ENCODE measurements at regions not wholly inside any gene's neighbourhood (a gene's known extent, or its start where the extent isn't known, plus 50 kb on each side); places are given as distances from the start of the nearest gene placed in this dataset.
A peak's percentile ranks its signal among the peaks of the same experiment; 100 is the strongest.
"Not testable (repeated sequence)": the region's sequence is repeated elsewhere in the genome, so short reads cannot be mapped to it uniquely, and the experiment has no call there.

DNA sequence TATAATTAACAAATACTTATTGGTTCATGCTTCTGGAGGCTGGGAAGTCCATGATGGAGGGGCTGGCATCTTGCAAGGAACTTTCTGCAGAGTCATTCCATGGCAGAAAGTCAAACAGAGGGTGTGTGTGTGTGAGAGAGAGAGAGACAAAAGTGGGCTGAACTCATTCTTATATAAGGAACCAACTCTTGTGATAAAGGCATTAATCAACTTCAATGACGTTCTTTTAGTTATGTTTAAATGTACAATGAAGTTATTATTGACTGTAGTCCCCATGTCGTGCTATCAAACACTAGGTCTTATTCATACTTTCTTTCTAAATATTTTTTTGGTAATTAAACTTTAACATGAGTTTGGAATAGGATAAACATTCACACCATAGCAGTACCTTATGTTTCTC, 1408.8 kb downstream of the STIM2 start:
- no peak for DNase-seq (ENCODE audit: low read depth, low spot score)

DNA sequence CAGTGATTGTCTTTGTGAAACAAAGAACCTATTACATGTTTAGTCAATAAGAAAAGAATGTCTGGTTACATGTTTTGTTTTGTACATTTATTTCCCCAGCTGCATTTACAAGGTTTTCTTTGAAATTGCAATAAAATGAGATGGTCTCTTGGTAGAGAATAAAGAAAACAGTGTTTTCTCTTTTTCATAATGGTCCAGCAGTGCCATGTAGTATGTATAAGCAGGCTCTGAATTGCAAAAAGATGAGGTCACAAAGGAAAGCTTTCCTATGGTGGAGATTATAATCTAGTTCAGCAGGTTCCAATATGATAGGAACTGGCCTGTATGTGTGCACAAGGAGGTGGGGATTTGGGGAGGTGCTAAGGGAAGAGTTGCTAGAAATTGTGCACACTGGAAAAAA, 1417.3 kb downstream of the STIM2 start:
- no peak for DNase-seq (ENCODE audit: low read depth, low spot score)

DNA sequence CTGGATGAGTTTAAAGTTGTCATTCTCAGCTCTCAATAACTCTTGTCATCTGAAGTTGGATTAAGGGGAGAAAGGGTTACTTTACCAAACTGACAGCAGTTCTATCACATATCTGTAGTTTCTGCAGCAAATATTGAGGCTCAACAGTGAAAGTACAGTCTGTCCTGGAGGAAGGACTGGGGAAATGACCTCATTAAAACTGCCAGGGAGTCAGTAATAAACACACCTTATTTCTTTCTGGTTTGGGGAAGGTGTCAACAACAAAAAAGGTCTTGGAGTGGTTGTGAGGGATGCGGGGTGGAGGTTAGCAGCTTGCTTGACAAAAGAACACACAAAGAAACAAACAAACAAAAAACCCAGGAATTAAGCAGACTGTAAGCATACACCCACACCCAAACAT, 1418.0 kb downstream of the STIM2 start:
- DNase-seq (ENCODE audit: low read depth, low spot score) = peak; percentile 4

DNA sequence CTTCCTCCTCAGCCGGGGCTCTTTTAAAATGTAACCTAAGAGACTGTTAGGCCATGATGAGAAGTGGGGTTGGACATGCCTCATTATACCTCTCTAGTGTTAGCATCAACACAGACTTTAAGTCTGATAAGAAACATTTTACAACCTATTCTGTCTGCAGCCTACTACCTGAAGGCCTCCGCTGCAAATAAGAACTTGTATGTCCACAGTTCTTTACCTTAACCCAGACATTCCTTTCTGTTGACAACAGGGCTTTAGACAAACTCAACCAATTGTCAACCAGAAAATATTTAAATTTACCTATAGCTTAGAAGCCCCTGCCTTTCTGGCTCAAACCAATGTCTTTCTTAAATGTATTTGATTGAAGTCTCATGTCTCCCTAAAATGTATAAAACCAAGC, 1418.6 kb downstream of the STIM2 start:
- DNase-seq (ENCODE audit: low read depth, low spot score) = no peak

DNA sequence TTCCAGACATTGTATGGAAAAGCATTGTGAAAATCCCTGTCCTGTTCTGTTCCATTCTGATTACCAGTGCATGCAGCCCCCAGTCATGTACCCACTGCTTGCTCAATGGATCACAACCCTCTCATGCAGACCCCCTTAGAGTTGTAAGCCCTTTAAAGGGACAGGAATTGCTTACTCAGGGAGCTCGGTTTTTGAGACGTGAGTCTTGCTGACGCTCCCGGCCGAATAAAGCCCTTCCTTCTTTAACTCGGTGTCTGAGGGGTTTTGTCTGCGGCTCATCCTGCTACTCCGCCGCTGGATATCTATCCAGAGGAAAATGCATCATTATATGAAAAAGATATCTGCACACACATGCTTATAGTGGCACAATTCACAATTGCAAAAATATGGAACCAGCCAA, 1425.6 kb downstream of the STIM2 start:
- not testable (repeated sequence) for DNase-seq (ENCODE audit: low read depth, low spot score)

DNA sequence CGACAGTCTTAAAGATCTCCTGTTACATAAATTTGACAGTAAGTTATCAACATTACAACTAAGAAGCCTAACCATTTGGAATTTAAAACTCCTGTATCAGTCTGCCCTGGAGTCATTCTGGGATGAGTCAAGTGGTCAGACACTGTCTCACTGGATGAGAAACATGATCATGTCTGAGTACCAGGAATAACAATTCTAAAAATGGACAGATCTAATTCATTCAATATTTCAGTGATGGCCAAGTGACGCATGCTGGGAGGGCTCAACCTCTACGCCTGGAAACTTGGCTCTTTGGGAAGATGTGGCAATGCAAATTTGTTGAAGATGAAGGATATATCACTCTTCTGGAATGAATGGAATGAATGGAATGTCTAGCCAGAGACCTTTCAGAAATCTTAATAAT, 1427.2 kb downstream of the STIM2 start:
- DNase-seq (ENCODE audit: low read depth, low spot score) = peak; percentile 26

DNA sequence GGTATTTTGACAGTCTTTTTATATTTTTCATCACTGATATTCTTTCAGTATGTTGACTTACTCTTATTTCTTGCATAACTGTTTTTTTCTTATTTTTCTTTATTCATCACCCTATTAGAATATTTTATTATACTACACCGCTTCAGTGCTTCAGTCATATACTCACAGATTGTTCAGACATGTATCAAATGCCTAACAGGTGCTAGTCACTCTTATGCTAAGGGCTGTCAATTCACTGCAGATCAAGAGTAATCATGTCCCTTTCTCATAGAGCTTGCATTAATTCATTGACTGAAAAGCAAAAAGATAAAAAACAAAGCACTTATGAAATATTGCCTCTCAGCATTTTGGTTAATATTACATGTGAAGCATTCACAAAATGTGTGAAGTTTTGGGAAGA, 1435.6 kb downstream of the STIM2 start:
- DNase-seq (ENCODE audit: low read depth, low spot score) = no peak

DNA sequence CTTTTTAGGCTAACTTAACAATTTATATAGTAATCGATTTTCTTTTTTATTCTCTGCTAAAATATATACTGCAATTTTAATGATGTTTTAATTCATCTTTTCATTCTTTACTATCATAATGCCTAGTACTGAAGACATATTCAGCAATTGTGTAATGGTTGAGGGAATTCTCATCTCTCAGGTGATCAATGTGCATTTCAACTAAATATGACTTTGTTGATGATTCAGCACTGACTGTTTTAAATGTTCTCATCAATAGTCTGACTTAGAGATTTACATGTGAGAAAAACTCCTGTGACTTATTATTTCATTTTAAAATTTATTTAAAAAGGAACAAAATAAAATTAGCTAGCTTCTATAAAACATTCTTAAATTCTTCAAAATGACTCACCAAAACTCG, 1450.3 kb downstream of the STIM2 start:
- DNase-seq (ENCODE audit: low read depth, low spot score) = no peak

DNA sequence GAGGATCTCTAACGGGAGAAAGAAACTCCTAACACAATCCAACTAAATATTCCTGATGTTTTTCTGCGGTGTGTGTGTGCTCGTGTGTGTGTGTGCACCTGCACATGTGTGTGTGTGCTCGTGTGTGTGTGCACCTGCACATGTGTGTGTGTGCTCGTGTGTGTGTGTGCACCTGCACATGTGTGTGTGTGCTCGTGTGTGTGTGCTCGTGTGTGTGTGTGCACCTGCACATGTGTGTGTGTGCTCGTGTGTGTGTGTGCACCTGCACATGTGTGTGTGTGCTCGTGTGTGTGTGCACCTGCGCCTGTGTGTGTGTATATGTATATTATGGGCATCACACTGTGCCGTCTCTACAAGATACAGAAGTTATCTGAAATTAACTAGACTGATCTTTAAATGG, 1451.9 kb downstream of the STIM2 start:
- DNase-seq (ENCODE audit: low read depth, low spot score) = not testable (repeated sequence)

DNA sequence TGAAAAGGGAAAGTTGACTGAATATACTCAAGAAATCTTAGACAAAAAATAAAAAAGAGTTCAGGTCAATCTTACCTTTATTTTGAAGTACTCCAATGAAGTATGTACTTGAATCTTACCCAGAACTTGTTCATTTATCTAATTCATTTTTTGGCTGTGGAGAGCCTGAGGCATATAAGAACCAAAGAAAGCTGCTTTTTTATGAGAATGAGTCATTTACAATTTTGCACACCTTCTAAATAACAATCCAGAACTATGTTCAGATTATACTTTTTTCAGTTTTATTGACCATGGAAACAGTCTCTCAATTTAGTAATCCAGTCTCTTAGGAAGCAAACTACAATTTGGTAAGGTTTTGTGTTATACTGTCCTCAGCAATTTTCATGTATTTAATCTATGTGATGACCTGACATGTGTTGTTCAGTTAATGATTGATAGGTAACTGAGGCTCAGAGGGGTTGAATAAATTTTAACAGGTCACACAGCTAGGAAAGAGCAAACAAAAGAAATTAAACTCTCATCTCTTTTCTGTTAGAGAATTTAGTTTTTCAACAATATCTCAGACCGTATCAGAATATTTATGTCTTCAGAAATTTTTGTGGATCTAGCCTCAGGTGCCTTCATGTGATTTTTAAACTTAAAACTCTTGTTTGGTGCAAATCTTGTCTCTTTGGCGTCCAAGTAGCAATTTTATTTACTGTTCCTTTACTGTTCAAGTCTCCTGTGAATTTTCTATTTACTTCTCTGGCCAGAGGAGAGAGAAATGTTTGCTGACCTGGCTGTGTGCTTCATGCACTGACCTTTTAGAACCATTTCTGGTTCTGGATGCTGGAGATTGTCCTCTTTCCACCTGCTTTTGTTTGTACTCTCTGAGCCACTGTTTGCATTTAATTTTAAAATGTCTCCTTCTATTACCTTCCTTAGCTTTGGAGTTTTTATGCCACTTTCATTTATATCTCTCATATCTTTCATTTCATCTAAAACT, 1453.4 kb downstream of the STIM2 start:
- no peak for DNase-seq (ENCODE audit: low read depth, low spot score)

DNA sequence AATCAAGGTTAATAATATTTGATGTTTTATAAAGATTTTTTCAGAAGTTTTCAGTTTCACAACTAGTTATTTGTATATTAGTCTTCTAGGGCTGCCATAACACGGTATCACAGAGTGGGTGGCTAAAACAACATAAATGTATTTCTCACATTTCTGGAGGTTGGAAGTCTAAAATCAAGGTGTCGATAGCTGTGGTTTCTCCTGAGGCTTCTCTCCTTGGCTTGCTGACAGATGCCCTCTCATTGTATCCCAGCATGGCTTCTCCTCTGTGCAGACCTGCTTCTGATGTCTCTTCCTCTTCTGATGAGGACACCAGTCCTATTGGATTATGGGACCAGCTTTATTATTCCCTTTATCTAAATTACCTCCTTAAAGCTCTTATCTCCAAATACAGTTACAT, 1456.6 kb downstream of the STIM2 start:
- no peak for DNase-seq (ENCODE audit: low read depth, low spot score)

DNA sequence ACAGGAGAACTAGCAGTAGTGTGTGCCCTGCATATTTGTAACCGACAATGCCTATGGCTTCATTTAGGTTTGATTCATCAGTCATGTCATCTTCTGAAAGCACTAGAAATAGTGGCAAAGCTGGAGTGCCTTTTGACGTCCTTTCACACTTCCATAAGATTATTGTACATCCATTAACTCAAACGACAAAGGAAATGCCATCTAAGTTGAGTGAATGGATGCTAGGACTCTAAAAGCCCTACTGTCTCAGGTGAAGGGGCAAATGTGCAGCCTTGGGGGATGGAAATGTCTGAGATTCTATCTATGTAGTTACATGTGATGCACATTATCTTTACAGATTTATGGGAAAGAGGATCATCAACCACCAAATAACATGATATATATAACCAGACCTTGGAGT, 1473.6 kb downstream of the STIM2 start:
- no peak for DNase-seq (ENCODE audit: low read depth, low spot score)

DNA sequence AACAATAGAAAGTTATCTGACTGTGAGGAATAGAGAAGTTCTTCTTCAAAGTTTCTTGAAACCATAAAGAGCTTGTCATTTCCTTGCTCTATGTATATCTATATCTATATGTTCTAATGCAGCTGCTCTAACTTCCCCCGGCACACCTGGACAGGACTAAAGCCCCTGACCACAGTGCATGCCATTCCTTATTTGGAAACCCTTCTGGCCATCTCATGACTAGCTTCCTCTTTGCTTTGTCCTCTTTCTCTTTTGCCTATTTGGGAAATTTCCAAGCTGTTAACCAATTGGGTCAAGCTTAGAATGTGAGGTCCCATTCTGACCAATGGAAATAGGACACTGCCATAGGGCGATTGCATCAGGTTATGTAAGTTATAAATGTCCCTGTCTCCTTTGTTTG, 1481.1 kb downstream of the STIM2 start:
- no peak for DNase-seq (ENCODE audit: low read depth, low spot score)

DNA sequence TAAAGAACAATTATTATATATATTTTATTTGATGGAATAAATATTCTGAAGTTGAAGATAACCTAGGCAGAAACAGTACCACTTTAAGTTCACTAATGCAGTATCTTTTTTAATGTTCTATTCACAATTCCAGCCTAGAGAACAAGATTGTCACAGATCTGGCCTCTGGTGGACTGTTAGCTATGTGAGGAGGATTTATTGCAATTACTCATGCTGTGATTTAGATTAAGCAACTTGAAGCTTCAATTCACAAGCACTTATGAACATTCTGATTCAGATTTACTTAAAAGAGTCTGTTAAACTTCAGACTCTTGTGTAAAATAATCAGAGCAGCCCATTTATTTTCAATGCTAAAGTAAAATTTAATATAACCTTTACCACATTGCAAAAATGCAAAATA, 1489.8 kb downstream of the STIM2 start:
- DNase-seq (ENCODE audit: low read depth, low spot score) = no peak

DNA sequence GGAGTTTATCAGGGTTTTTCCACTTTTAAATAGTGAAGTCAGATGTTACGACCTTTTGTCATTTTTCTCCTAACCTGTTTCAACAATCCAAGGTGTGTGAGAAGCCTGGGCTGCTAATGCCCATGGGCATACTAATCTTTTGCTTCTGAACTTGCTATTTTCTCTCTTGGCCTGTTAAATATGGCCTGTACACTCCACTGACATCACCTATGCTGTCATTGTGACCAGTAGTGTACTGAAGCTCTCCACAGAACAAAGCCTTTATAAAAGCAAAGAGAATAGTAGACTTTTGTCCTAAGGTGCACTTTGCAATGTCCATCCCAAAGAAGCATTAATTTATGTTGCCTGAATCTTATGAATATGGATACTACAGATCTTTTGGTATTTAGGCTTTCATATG, 1490.5 kb downstream of the STIM2 start:
- DNase-seq (ENCODE audit: low read depth, low spot score) = no peak

DNA sequence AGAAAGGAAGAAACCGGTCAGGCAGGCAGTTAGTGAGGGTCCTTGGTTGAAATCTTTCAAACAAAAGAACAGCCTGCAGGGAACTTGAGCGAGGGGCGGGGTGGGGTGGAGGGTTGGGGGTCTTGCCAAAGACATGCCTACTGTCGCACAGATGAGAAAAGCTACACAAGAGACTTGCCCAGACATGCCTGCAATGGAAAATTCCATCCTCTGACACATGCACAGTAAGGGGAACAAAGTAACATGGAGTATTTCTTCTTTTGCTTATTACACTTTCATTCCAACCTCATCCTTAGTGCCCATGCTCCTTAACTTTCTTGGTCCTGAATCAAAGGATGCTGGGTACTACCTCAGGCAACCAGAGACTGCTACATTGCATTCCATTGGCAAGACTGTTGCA, 1491.2 kb downstream of the STIM2 start:
- no peak for DNase-seq (ENCODE audit: low read depth, low spot score)

DNA sequence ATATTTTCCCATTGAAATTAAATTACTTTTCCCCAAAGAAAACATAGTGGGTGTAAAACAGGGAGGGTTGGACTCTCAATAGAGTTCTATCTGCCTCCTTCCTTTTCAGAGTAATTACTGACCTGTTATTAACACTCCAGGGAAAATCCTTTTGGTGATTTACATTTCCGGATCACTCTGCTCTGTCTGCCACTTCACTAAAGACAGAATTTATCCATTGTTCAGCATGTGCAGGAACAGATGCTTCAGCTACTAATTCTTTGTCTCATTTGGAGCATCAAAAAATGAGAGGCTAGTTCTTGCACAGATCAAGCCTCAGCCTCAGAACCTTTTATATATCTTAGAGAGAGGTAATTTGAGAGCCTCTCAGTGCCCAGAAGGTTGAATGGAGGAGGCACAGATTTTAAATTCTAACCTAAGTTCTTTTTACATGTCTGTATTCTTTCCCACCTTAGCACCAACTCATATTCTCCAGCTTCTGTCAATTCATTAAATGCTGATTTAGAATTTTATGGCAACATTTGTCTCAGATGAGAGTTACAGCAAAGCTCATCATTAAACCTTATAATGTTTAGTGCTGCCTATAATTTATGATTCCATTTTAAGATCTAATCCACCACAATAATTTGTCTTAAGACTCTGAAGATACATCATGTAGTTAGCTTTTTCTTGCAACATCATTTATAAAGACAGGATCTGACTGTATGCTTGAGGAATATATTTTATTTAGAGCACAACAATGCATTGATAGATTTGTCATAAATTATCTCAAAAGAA, 1494.4 kb downstream of the STIM2 start:
- peak; percentile 13 for DNase-seq (ENCODE audit: low read depth, low spot score)

DNA sequence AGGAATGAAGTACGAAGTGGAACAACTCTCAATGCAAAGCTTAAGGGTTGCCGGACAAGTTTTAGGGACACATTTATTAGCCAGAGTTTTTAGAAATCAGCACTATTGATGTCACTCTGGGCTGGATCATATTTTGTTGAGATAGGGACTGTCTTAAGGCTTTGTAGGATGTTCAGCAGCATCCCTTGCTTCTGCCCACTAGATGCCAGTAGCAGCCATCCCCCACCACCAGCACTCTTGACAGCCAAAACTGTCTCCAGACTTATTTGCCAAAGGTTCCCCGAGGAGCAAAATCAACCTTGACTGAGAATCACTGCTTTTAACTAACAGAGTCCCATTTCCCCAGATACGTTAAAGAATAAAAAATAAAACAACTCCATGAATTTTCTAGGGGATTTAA, 1497.3 kb downstream of the STIM2 start:
- DNase-seq (ENCODE audit: low read depth, low spot score) = no peak

DNA sequence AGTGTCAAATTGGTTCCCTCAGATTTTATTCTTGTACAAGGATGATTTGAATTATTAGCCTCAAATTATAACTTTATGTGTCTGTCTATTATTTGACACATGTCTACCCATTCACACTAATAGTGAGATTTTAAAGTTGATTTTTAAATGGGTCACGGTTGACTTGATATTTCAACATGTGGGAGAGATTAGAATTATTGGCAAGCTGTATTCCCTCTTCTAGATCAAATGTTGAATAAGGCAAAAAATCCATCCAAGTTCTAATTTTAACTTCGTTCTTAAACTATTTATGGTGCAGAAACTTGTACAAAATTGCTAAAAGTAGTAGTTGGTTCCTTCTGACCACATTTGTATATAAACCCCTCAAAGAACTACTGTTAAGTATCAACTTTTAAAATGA, 1498.0 kb downstream of the STIM2 start:
- DNase-seq (ENCODE audit: low read depth, low spot score) = no peak

DNA sequence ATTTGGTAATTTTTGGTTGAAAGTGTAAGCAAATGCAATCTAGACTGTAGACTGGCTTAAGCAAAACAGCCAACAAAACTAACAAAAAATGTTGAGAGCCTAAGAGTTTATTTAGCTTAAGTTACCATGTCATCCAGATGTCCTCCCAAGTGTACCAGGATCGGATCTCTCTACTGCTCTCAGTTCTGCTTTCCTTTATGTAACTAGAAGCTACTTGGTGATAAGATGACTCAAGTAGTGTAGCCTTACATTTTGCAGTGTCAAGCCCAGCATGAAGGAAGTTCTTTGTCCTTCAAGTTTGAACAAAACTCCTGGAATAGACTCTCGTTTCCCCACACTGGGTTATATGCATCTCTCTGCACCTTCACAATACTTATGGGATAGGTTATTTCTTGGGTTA, 1500.0 kb downstream of the STIM2 start:
- no peak for DNase-seq (ENCODE audit: low read depth, low spot score)

DNA sequence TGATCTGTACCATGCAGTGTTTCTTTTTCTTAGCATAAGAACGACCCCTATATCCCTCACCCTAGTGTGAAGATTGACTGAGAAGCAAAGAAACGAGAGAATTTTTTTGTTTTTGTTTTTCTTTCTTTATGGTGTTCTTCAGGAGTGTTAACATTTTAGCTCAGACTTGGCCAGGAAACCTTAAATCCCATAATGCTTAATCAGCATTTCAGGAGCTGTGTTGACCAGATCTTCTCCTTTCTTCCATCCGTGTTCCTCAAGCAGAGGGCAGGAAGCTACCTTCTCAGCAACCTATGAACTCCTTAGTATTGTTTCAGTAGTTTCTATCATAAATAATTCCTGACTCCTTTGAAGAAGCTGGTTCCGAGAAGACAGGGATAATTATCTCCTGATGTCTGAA, 1501.5 kb downstream of the STIM2 start:
- DNase-seq (ENCODE audit: low read depth, low spot score) = no peak

DNA sequence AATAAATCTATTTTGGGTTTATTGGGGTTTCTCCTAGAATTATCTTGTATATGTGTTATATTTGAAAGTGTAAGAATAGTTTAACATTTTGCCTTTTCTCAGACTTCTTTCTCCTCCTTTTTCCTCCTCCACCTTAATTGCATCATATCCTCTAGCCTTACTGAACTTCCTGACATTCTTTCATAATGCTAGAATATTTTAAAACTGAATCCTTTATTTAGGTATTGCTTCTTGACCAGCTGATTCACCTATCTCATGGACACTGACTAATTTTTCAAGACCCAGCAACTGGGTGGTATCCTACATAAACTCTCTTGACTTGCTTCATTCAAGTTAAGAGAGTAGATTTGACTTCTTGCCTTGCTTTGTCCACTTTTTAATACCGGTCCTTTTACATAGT, 1508.9 kb downstream of the STIM2 start:
- no peak for DNase-seq (ENCODE audit: low read depth, low spot score)

DNA sequence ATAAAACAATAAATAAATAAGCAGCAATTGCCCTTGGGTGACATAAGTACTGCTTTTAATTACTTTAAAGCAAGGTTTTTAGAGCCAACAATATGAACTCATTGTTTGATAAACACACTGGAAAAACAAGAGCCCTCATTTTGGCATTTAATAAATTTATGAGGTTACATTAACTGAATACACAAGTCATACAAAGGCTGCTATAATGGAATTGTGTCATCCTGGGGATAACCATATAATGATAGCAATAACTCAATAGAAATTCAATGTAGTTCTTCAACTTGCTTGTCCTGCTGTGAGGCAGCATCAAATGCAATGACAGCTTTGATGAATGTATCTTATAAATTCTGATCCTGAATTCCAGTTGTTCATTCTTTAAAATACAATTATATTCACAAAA, 1512.5 kb downstream of the STIM2 start:
- no peak for DNase-seq (ENCODE audit: low read depth, low spot score)

Data from pulmonary artery endothelial cell (primary cell).